Right lobe of liver (tissue), 6 donors: ENCODE measurements at regions not wholly inside any gene's neighbourhood (a gene's known extent, or its start where the extent isn't known, plus 50 kb on each side); places are given as distances from the start of the nearest gene placed in this dataset.

ENCODE experiments used
- ATAC-seq, 4 donors: fragments of 200-7000 bp; cut with Tn5 transposase; one replicate each; pipeline ENCODE4 v1.9.1; 2020; ENCODE audit warnings: mild to moderate bottlenecking in 4 of 4, moderate library complexity in 4 of 4
- DNase-seq, 3 donors: peaks; one replicate each; pipeline ENCODE4 v3.0.0-alpha.2; 2020
- H3K27ac ChIP-seq, 3 donors: fragments of 200-600 bp; one replicate each; pipeline ENCODE4 v1.8.0; 2022
- H3K27me3 ChIP-seq, 2 donors: fragments of 200-600 bp; one replicate each; pipeline ENCODE4 v1.8.0; 2022
- H3K36me3 ChIP-seq, 4 donors: fragments of 200-600 bp; sonication (generic) in 1 of 4; one replicate each; pipeline versions ENCODE4 v1.5.1 to v1.8.0; 2017 to 2022; ENCODE audit warnings: control low read depth in 1 of 4
- H3K4me1 ChIP-seq, 4 donors: fragments of 200-600 bp; sonication (generic) in 1 of 4; one replicate each; pipeline versions ENCODE4 v1.5.1 to v1.8.0; 2017 to 2022; ENCODE audit warnings: control low read depth in 1 of 4
- H3K4me3 ChIP-seq, 3 donors: fragments of 200-600 bp; one replicate each; pipeline ENCODE4 v1.8.0; 2022
- H3K9me3 ChIP-seq, 4 donors: fragments of 200-600 bp; sonication (generic) in 1 of 4; one replicate each; pipeline versions ENCODE4 v1.5.1 to v1.8.0; 2017 to 2022; ENCODE audit warnings: control low read depth in 1 of 4
- POLR2A ChIP-seq: fragments of 450-650 bp; IDR thresholded peaks from one replicate; pipeline ENCODE4 v1.6.1; 2017; ENCODE audit warnings: antibody characterized with exemption, mild to moderate bottlenecking
- WGBS: methylation state at CpG from one replicate; pipeline ENCODE4 v1.1.6; 2018; ENCODE audit warnings: low coverage, low lambda C conversion rate; ENCODE audit not compliant: insufficient coverage; ENCODE audit errors: missing lambda C conversion rate; 5-methylcytosine and 5-hydroxymethylcytosine counted together
- intact Hi-C, 2 donors: fragments of 100-400 bp; cut with DNase I; formaldehyde crosslinking; loops; one replicate each; pipeline versions ENCODE4 v1.11.2 to v1.14.1; 2022
- TF ChIP-seq, protein P1 (sequence below), 4 donors: fragments of 200-600 bp in 3 of 4; fragments of 450-650 bp in 1 of 4; IDR thresholded peaks; one replicate each; pipeline versions ENCODE4 v1.5.1 to v1.8.0; 2016 to 2022; ENCODE audit warnings: antibody characterized with exemption in 4 of 4, mild to moderate bottlenecking in 2 of 4
- donor health status: DM: no; HTN: yes; CAD: no.
- donor health status: DM: no; HTN: no; CAD: no.
- donor health status: DM: no; HTN: no; CAD: no.
- donor health status: DM: no; HTN: yes; CAD: no.
- donor health status: DM: no; HTN: yes; CAD: no.

DNA sequence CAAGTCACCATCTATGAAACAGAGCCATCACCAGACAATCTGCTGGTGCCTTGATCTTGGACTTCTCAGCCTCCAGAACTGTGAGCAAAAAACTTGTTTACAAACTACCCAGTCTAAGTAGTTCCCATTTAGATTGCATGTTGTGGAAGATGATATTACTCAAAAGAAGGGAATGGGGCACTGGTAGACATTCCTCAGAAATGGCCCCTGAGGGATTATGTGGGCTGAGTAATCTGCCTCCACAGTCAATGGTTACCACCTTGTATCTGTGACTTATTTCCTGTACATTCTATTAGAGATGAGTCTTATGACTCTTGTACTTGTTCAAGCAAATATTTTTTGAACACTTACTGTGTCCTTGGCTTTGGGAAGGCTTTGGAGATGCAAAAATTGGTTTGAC is 160.4 kb downstream of the NUP35 start:
- H3K4me3 ChIP-seq, result no peak overlapping the region
- H3K4me1 ChIP-seq, result no peaks in the 10 kb centered on the region
- no peaks in the 10 kb centered on the region for H3K27me3 ChIP-seq
- ATAC-seq (no peak), DNase-seq (no peak)
- H3K36me3 ChIP-seq, result no peaks in the 10 kb centered on the region
- H3K27ac ChIP-seq, result no peak overlapping the region
- TF ChIP-seq POLR2A, result no peak
- TF ChIP-seq, protein P1, sequence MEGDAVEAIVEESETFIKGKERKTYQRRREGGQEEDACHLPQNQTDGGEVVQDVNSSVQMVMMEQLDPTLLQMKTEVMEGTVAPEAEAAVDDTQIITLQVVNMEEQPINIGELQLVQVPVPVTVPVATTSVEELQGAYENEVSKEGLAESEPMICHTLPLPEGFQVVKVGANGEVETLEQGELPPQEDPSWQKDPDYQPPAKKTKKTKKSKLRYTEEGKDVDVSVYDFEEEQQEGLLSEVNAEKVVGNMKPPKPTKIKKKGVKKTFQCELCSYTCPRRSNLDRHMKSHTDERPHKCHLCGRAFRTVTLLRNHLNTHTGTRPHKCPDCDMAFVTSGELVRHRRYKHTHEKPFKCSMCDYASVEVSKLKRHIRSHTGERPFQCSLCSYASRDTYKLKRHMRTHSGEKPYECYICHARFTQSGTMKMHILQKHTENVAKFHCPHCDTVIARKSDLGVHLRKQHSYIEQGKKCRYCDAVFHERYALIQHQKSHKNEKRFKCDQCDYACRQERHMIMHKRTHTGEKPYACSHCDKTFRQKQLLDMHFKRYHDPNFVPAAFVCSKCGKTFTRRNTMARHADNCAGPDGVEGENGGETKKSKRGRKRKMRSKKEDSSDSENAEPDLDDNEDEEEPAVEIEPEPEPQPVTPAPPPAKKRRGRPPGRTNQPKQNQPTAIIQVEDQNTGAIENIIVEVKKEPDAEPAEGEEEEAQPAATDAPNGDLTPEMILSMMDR (IDR thresholded peaks at IDR 0.05), result no peak
- intact Hi-C loops, result no loop called here
- no peaks in the 10 kb centered on the region for H3K9me3 ChIP-seq

DNA sequence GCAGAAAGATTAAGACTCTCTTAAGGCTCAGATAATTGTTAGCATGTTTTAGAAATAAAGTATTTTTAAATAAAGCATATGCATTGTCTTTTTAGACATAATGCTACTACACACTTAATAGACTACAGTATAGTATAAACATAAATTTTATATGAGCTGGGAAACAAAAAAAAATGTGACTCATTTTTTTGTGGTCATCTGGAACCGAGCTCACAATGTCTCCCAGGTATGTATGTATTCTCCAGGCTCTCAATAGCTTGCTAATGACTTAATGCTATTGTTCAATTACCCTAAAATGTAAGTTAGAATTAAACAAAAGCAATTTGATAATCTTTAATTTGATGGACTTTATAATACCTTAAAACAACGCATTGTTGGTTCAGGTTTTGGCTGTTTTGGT is 167.2 kb downstream of the NUP35 start:
- WGBS, result 45% methylated on average over 2 of the region's 2 CpGs
- intact Hi-C loops, result no loop called here
- Histone ChIP-seq H3K4me3 (no peak overlapping the region), H3K9me3 (no peaks in the 10 kb centered on the region), H3K27me3 (no peaks in the 10 kb centered on the region), H3K27ac (no peak overlapping the region), H3K4me1 (no peaks in the 10 kb centered on the region), H3K36me3 (no peaks in the 10 kb centered on the region)
- no peak for DNase-seq
- ATAC-seq, result no peak
- no peak for TF ChIP-seq POLR2A
- TF ChIP-seq, protein P1 (IDR thresholded peaks at IDR 0.05), result no peak

DNA sequence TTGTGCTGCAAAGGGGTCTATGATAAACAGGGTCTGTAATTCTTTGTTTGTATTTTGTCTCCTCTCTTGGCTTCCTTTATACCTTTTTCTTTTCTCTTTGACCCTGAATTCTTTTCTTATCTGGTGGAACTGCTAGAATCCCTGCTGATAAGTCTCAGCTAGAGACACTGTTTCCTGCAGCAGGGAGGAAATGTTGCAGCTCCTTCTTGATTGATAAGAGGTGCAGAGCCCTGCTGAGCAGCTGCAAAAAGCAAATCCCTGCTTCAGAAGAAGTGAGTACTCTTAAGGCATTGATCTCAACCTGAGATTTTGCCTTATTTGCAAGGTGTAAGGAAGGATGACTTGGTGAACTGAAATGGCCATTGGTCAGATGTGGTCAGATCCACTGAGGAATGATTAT is 167.8 kb downstream of the NUP35 start:
- no peak for ATAC-seq
- TF ChIP-seq, protein P1 (IDR thresholded peaks at IDR 0.05), result no peak
- TF ChIP-seq POLR2A, result no peak
- Histone ChIP-seq H3K9me3 (no peaks in the 10 kb centered on the region), H3K27me3 (no peaks in the 10 kb centered on the region), H3K4me3 (no peak overlapping the region), H3K27ac (no peak overlapping the region), H3K4me1 (no peaks in the 10 kb centered on the region), H3K36me3 (no peaks in the 10 kb centered on the region)
- no peak for DNase-seq
- intact Hi-C loops, result no loop called here

DNA sequence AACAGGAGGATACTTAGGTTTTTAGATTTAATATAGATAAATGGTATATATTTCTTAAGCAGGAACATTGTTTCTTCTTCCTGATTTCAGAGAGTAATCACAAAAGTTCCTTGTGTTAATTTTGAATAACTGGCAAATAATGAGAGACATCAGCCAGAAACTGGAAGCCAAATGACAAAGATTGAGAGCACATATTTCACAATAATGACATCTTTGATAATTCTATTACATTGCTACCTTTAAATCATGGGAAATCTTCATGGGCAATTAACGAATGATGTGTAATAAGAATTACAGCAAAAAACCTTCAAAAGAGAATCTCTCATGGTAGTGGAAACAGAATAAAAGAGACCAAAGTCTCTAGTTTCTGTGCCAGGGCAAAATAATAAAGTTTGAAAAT is 215.1 kb downstream of the NUP35 start:
- TF ChIP-seq, protein P1 (IDR thresholded peaks at IDR 0.05), result no peak
- no peak for TF ChIP-seq POLR2A
- intact Hi-C loops, result no loop called here
- no peak for DNase-seq
- ATAC-seq, result no peak
- Histone ChIP-seq H3K27me3 (no peaks in the 10 kb centered on the region), H3K4me3 (no peak overlapping the region), H3K36me3 (no peaks in the 10 kb centered on the region), H3K4me1 (no peaks in the 10 kb centered on the region), H3K27ac (no peak overlapping the region), H3K9me3 (no peaks in the 10 kb centered on the region)
- WGBS, result 44% methylated on average over 1 of the region's 1 CpG

DNA sequence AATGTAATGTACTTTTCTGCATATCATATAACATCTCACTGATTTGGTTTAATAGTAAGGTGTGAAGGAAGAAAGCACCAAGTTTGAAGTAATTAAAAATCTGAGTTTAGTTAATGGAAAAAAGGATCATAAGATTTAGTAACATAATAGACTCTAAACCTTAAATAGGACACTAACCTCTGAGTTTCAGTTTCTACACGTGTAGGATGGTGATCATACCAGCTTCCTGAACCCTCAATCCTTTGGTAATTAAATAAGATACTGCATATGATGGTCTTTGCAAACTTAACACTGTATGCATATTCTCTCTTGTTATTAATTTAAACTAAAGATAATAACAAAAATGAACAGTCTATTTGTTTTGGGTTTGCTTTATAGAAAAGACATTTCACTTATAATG is 216.8 kb downstream of the NUP35 start:
- ATAC-seq (no peak), DNase-seq (no peak)
- Histone ChIP-seq H3K27me3 (no peaks in the 10 kb centered on the region), H3K4me3 (no peak overlapping the region), H3K9me3 (no peaks in the 10 kb centered on the region), H3K36me3 (no peaks in the 10 kb centered on the region), H3K4me1 (no peaks in the 10 kb centered on the region), H3K27ac (no peak overlapping the region)
- intact Hi-C loops, result no loop called here
- 29% methylated on average over 1 of the region's 1 CpG for WGBS
- no peak for TF ChIP-seq POLR2A
- TF ChIP-seq, protein P1 (IDR thresholded peaks at IDR 0.05), result no peak
